ENCODE measurements at regions not wholly inside any gene's neighbourhood (a gene's known extent, or its start where the extent isn't known, plus 50 kb on each side); places are given as distances from the start of the nearest gene placed in this dataset.

- TF ChIP-seq CTCF (IDR thresholded peaks at IDR 0.05; ENCODE audit: extremely low read depth in 1 of 2, insufficient read depth in 1 of 2, low read depth in 1 of 2, low read length in 2 of 2) (no peak), GATA2 (IDR thresholded peaks at IDR 0.05; ENCODE audit: insufficient read depth, insufficient read length, low read depth, low read length) (no peak)
These were observed 459.2 kb downstream of the KCNJ3 start for GRCh38 chr2:155157711-155158110.
